Fibroblast of lung (primary cell): ENCODE measurements at regions not wholly inside any gene's neighbourhood (a gene's known extent, or its start where the extent isn't known, plus 50 kb on each side); places are given as distances from the start of the nearest gene placed in this dataset.

Experiments
- EZH2 ChIP-seq: IDR thresholded peaks from 2 replicates; pipeline ENCODE4 v1.5.1; 2012; ENCODE audit warnings: low read length, control low read depth, mild to moderate bottlenecking; ENCODE audit errors: missing control alignments
- TF ChIP-seq, protein P1 (sequence below), 2 donors: IDR thresholded peaks in 1 of 2; conservative IDR thresholded peaks in 1 of 2; 1 replicate in 1 of 2; 2 replicates in 1 of 2; pipeline ENCODE4 v1.5.1; 2011 to 2012; ENCODE audit warnings: low read length in 2 of 2, control low read depth in 1 of 2, inconsistent platforms in 1 of 2, low read depth in 1 of 2, mild to moderate bottlenecking in 1 of 2

DNA sequence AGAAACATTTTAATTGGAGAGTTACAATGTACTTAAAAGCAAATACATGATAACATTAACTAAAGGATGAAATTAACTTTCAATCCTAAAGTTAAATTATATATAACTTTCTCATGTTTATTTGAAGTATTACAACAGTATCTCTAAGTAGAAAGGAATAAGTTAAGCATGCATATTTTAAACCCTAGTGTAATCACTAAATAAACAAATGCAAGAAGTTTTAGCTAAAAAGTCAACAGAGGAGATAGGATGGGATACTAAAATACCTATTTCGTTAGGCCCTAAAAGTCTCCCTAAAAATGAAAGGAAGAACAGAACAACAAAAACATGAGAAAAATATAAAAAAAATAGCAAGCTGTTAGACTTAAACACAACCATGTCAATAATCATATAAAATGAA is 361.3 kb upstream of the THBS1 start:
- TF ChIP-seq, protein P1, sequence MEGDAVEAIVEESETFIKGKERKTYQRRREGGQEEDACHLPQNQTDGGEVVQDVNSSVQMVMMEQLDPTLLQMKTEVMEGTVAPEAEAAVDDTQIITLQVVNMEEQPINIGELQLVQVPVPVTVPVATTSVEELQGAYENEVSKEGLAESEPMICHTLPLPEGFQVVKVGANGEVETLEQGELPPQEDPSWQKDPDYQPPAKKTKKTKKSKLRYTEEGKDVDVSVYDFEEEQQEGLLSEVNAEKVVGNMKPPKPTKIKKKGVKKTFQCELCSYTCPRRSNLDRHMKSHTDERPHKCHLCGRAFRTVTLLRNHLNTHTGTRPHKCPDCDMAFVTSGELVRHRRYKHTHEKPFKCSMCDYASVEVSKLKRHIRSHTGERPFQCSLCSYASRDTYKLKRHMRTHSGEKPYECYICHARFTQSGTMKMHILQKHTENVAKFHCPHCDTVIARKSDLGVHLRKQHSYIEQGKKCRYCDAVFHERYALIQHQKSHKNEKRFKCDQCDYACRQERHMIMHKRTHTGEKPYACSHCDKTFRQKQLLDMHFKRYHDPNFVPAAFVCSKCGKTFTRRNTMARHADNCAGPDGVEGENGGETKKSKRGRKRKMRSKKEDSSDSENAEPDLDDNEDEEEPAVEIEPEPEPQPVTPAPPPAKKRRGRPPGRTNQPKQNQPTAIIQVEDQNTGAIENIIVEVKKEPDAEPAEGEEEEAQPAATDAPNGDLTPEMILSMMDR (conservative IDR thresholded peaks at IDR 0.05 in 1 of 2, IDR thresholded peaks at IDR 0.05 in 1 of 2; ENCODE audit: low read depth in 1 of 2, low read length in 2 of 2), result no peak
- TF ChIP-seq EZH2, result no peak
